Neural progenitor cell (in vitro differentiated cells): ENCODE measurements at regions not wholly inside any gene's neighbourhood (a gene's known extent, or its start where the extent isn't known, plus 50 kb on each side); places are given as distances from the start of the nearest gene placed in this dataset.
A peak's percentile ranks its signal among the peaks of the same experiment; 100 is the strongest.

Experiments
- DNase-seq: peaks from one replicate; pipeline ENCODE4 v3.0.0-alpha.2; 2016; ENCODE audit warnings: low spot score
- H2AFZ ChIP-seq: fragments of 200-600 bp; sonication (generic); replicated peaks from 2 replicates; pipeline ENCODE4 v1.6.1; 2016; ENCODE audit warnings: antibody characterized with exemption
- H3F3A ChIP-seq: fragments of 200-600 bp; sonication (generic); 2 replicates; pipeline ENCODE4 v1.6.1; 2016; ENCODE audit warnings: antibody characterized with exemption, low read depth
- H3K27ac ChIP-seq: fragments of 200-600 bp; sonication (generic); 2 replicates; pipeline ENCODE4 v1.5.1; 2016; ENCODE audit warnings: mild to moderate bottlenecking
- H3K27me3 ChIP-seq: fragments of 200-600 bp; sonication (generic); 2 replicates; pipeline ENCODE4 v1.6.1; 2016; ENCODE audit warnings: mild to moderate bottlenecking, moderate library complexity
- H3K36me3 ChIP-seq: fragments of 200-600 bp; sonication (generic); 2 replicates; pipeline ENCODE4 v1.5.1; 2016
- H3K4me1 ChIP-seq: fragments of 200-600 bp; sonication (generic); 2 replicates; pipeline ENCODE4 v1.6.1; 2016; ENCODE audit warnings: mixed run types
- H3K4me2 ChIP-seq: fragments of 200-600 bp; sonication (generic); 2 replicates; pipeline ENCODE4 v1.6.1; 2016
- H3K4me3 ChIP-seq: fragments of 200-600 bp; sonication (generic); 2 replicates; pipeline ENCODE4 v1.5.1; 2016
- H3K79me2 ChIP-seq: fragments of 200-600 bp; sonication (generic); 2 replicates; pipeline ENCODE4 v1.6.1; 2016; ENCODE audit warnings: low read depth
- H3K9ac ChIP-seq: fragments of 200-600 bp; sonication (generic); 2 replicates; pipeline ENCODE4 v1.6.1; 2016
- H3K9me3 ChIP-seq: fragments of 200-600 bp; sonication (generic); 2 replicates; pipeline ENCODE4 v1.5.1; 2016; ENCODE audit warnings: low read depth
- H4K20me1 ChIP-seq: fragments of 200-600 bp; sonication (generic); 2 replicates; pipeline ENCODE4 v1.6.1; 2016; ENCODE audit warnings: low read depth
- H3K27ac Mint-ChIP-seq: 3 replicates; pipeline ENCODE4 v1.8.0; 2021; ENCODE audit warnings: mixed read lengths
- H3K27me3 Mint-ChIP-seq: 2 replicates; pipeline ENCODE4 v1.8.0; 2022; ENCODE audit warnings: low read depth, mild to moderate bottlenecking, inconsistent platforms, moderate library complexity, mixed read lengths; ENCODE audit not compliant: insufficient read depth
- H3K36me3 Mint-ChIP-seq: 3 replicates; pipeline ENCODE4 v1.8.0; 2021; ENCODE audit warnings: mixed read lengths
- H3K4me1 Mint-ChIP-seq: 3 replicates; pipeline ENCODE4 v1.8.0; 2021; ENCODE audit warnings: mixed read lengths
- H3K4me3 Mint-ChIP-seq: 3 replicates; pipeline ENCODE4 v1.8.0; 2021; ENCODE audit warnings: mild to moderate bottlenecking, moderate library complexity, mixed read lengths
- H3K9me3 Mint-ChIP-seq: 3 replicates; pipeline ENCODE4 v1.8.0; 2020; ENCODE audit warnings: mixed read lengths
- CTCF ChIP-seq: fragments of 200-600 bp; sonication (generic); IDR thresholded peaks from 2 replicates; pipeline ENCODE4 v1.5.1; 2017; ENCODE audit warnings: antibody characterized with exemption, mild to moderate bottlenecking
- EZH2 ChIP-seq: fragments of 200-600 bp; sonication (generic); IDR thresholded peaks from 2 replicates; pipeline ENCODE4 v1.6.1; 2017; ENCODE audit warnings: antibody characterized with exemption, mild to moderate bottlenecking, moderate library complexity
- EZH2phosphoT487 ChIP-seq: fragments of 200-600 bp; sonication (generic); IDR thresholded peaks from 2 replicates; pipeline ENCODE4 v1.6.1; 2017; ENCODE audit warnings: antibody characterized with exemption

DNA sequence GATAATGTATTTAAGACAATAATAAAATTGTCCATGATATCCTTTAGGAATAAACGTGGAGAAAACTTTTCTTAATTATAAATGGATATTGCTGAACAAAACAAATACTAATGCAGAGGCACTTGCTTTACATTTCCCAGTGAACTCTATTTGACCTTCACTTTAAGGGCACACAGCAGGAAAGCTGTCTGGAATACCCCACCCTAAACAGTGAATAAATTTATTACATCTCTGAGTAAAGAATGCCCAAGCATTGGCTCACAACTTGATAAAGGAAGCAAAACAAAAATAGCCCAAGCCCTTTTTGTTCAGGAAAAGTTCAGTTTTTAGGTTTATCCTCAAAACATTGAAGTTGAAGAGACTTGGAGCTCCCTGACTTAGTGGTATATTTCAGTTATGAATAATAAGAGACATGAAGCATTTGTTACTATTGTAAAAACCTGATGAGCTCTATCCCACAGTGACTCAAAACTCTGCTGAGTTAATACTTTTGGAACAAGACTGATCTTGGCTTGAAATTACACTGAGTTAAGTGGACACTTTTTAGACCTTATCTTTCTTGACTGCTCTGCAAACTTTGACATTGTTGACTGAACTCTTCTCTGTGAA lies 353.9 kb downstream of the BCKDHB start:
- no peak overlapping the region for H3K27ac ChIP-seq
- H3K4me1 ChIP-seq = no peaks in the 10 kb centered on the region
- H3K4me2 ChIP-seq = no peak overlapping the region
- no peak for DNase-seq
- H3K4me1 Mint-ChIP-seq = peaks cover 8% of the 10 kb centered on the region
- no peaks in the 10 kb centered on the region for H3F3A ChIP-seq
- no peak overlapping the region for H3K4me3 Mint-ChIP-seq
- H3K27ac Mint-ChIP-seq = no peak overlapping the region
- TF ChIP-seq CTCF = no peak
- TF ChIP-seq EZH2 = no peak
- TF ChIP-seq EZH2phosphoT487 = no peak
- H3K27me3 ChIP-seq = no peaks in the 10 kb centered on the region
- H3K36me3 Mint-ChIP-seq = peaks cover 7% of the 10 kb centered on the region
- no peak overlapping the region for H3K4me3 ChIP-seq
- H3K9me3 ChIP-seq = no peaks in the 10 kb centered on the region
- no peaks in the 10 kb centered on the region for H3K79me2 ChIP-seq
- no peaks in the 10 kb centered on the region for H3K27me3 Mint-ChIP-seq
- no peaks in the 10 kb centered on the region for H4K20me1 ChIP-seq
- no peak overlapping the region for H2AFZ ChIP-seq
- H3K9ac ChIP-seq = no peak overlapping the region
- no peaks in the 10 kb centered on the region for H3K9me3 Mint-ChIP-seq
- H3K36me3 ChIP-seq = no peaks in the 10 kb centered on the region

GRCh38 chr6:80457439-80457933 lies 351.0 kb downstream of the BCKDHB start:
- H3K4me1 Mint-ChIP-seq = peaks cover 8% of the 10 kb centered on the region
- Histone ChIP-seq H3K27me3 (no peaks in the 10 kb centered on the region), H3K9me3 (no peaks in the 10 kb centered on the region), H3K4me3 (no peak overlapping the region), H3F3A (no peaks in the 10 kb centered on the region), H3K36me3 (no peaks in the 10 kb centered on the region), H3K4me2 (no peak overlapping the region), H2AFZ (no peak overlapping the region), H4K20me1 (no peaks in the 10 kb centered on the region), H3K4me1 (no peaks in the 10 kb centered on the region), H3K27ac (no peak overlapping the region), H3K9ac (no peak overlapping the region), H3K79me2 (no peaks in the 10 kb centered on the region)
- no peaks in the 10 kb centered on the region for H3K27me3 Mint-ChIP-seq
- peak overlapping the region; percentile 4 for H3K27ac Mint-ChIP-seq
- DNase-seq = no peak
- TF ChIP-seq CTCF (no peak), EZH2 (no peak), EZH2phosphoT487 (no peak)
- peaks cover 11% of the 10 kb centered on the region for H3K36me3 Mint-ChIP-seq
- H3K9me3 Mint-ChIP-seq = no peaks in the 10 kb centered on the region
- H3K4me3 Mint-ChIP-seq = no peak overlapping the region

GRCh38 chr6:80456724-80457438 lies 350.4 kb downstream of the BCKDHB start:
- H3K36me3 ChIP-seq = no peaks in the 10 kb centered on the region
- no peak overlapping the region for H3K4me3 ChIP-seq
- H3K27me3 Mint-ChIP-seq = no peaks in the 10 kb centered on the region
- H3K4me2 ChIP-seq = no peak overlapping the region
- H3K9me3 Mint-ChIP-seq = no peaks in the 10 kb centered on the region
- no peak for DNase-seq
- H3K4me1 ChIP-seq = no peaks in the 10 kb centered on the region
- H2AFZ ChIP-seq = no peak overlapping the region
- no peaks in the 10 kb centered on the region for H4K20me1 ChIP-seq
- H3K36me3 Mint-ChIP-seq = peaks cover 11% of the 10 kb centered on the region
- H3K9me3 ChIP-seq = no peaks in the 10 kb centered on the region
- H3K4me1 Mint-ChIP-seq = peaks cover 8% of the 10 kb centered on the region
- no peak overlapping the region for H3K27ac ChIP-seq
- TF ChIP-seq EZH2 (no peak), CTCF (no peak), EZH2phosphoT487 (no peak)
- H3K27ac Mint-ChIP-seq = no peak overlapping the region
- H3K4me3 Mint-ChIP-seq = no peak overlapping the region
- no peaks in the 10 kb centered on the region for H3K79me2 ChIP-seq
- H3K9ac ChIP-seq = no peak overlapping the region
- no peaks in the 10 kb centered on the region for H3F3A ChIP-seq
- no peaks in the 10 kb centered on the region for H3K27me3 ChIP-seq
